Endothelial cell of umbilical vein (primary cell): ENCODE measurements at regions not wholly inside any gene's neighbourhood (a gene's known extent, or its start where the extent isn't known, plus 50 kb on each side); places are given as distances from the start of the nearest gene placed in this dataset.

Experiments used
- CTCF ChIP-seq, 2 donors: IDR thresholded peaks; 1 replicate in 1 of 2; 2 replicates in 1 of 2; pipeline ENCODE4 v1.5.1; 2011; ENCODE audit warnings: low read length in 2 of 2, mild to moderate bottlenecking in 2 of 2, moderate library complexity in 2 of 2, control low read depth in 1 of 2, inconsistent platforms in 1 of 2, low read depth in 1 of 2; ENCODE audit not compliant: insufficient read depth in 1 of 2; ENCODE audit errors: extremely low read depth in 1 of 2
- EZH2 ChIP-seq: IDR thresholded peaks from 2 replicates; pipeline ENCODE4 v1.6.1; 2012; ENCODE audit warnings: borderline replicate concordance, low read depth, mild to moderate bottlenecking, moderate library complexity, low read length, inconsistent platforms; ENCODE audit not compliant: severe bottlenecking
- MAX ChIP-seq: IDR thresholded peaks from 2 replicates; pipeline ENCODE4 v1.6.1; 2011; ENCODE audit not compliant: insufficient read depth, insufficient read length
- POLR2A ChIP-seq: IDR thresholded peaks from 2 replicates; pipeline ENCODE4 v1.6.1; 2012; ENCODE audit warnings: low read depth, mild to moderate bottlenecking, control low read depth, low read length
- POLR2AphosphoS5 ChIP-seq: IDR thresholded peaks from 2 replicates; pipeline ENCODE4 v1.6.1; 2012; ENCODE audit warnings: low read depth, mild to moderate bottlenecking, control low read depth, low read length, moderate library complexity; ENCODE audit not compliant: insufficient read depth

- no peak for TF ChIP-seq CTCF (IDR thresholded peaks at IDR 0.05; ENCODE audit: extremely low read depth in 1 of 2, insufficient read depth in 1 of 2, low read depth in 1 of 2, low read length in 2 of 2)
- TF ChIP-seq EZH2, result no peak
- no peak for TF ChIP-seq POLR2AphosphoS5
- TF ChIP-seq POLR2A, result no peak
- TF ChIP-seq MAX, result no peak
Observed at GRCh38 chr14:66315098-66315497, 171.1 kb upstream of the CCDC196 start.
